Panc1 (cell line): ENCODE measurements at regions not wholly inside any gene's neighbourhood (a gene's known extent, or its start where the extent isn't known, plus 50 kb on each side); places are given as distances from the start of the nearest gene placed in this dataset.

Experiments
- CTCF ChIP-seq: fragments of 450-650 bp; IDR thresholded peaks from 2 replicates; pipeline ENCODE4 v1.5.1; 2017; ENCODE audit warnings: mild to moderate bottlenecking
- POLR2AphosphoS5 ChIP-seq: IDR thresholded peaks from 2 replicates; pipeline ENCODE4 v1.6.1; 2012; ENCODE audit warnings: mild to moderate bottlenecking, low read depth, low read length, moderate library complexity
- REST ChIP-seq, 2 experiments: IDR thresholded peaks; 2 replicates each; pipeline ENCODE4 v1.6.1; 2011 to 2012; ENCODE audit warnings: low read depth in 2 of 2, control low read depth in 1 of 2, low read length in 1 of 2, mild to moderate bottlenecking in 1 of 2, moderate library complexity in 1 of 2; ENCODE audit not compliant: insufficient read depth in 1 of 2

- TF ChIP-seq CTCF (no peak), REST (IDR thresholded peaks at IDR 0.05; ENCODE audit: insufficient read depth in 1 of 2, low read depth in 2 of 2, low read length in 1 of 2) (no peak), POLR2AphosphoS5 (no peak)
Observed at GRCh38 chr14:98571104-98571503, 700.9 kb downstream of the BCL11B start.
